Prostate gland (tissue), 2 donors: ENCODE measurements at regions not wholly inside any gene's neighbourhood (a gene's known extent, or its start where the extent isn't known, plus 50 kb on each side); places are given as distances from the start of the nearest gene placed in this dataset.

Experiments used
- DNase-seq: peaks from one replicate; pipeline ENCODE4 v3.0.0-alpha.2; 2019; ENCODE audit warnings: low spot score
- H3K27ac ChIP-seq, 2 donors: fragments of 200-600 bp; sonication (generic); 2 replicates each; pipeline ENCODE4 v1.5.1; 2017 to 2019
- H3K27me3 ChIP-seq: fragments of 200-600 bp; sonication (generic); replicated peaks from 2 replicates; pipeline ENCODE4 v1.5.1; 2019; ENCODE audit not compliant: insufficient read depth
- H3K36me3 ChIP-seq, 2 donors: fragments of 200-600 bp; sonication (generic); 1 replicate in 1 of 2; 2 replicates in 1 of 2; pipeline versions ENCODE4 v1.5.1 to v1.8.1; 2017 to 2019
- H3K4me1 ChIP-seq: fragments of 200-600 bp; sonication (generic); replicated peaks from 2 replicates; pipeline ENCODE4 v1.5.1; 2019
- H3K4me3 ChIP-seq, 2 donors: fragments of 200-600 bp; sonication (generic); 2 replicates each; pipeline ENCODE4 v1.5.1; 2017 to 2019
- H3K9me3 ChIP-seq: fragments of 200-600 bp; sonication (generic); 2 replicates; pipeline ENCODE4 v1.5.1; 2017
- POLR2A ChIP-seq: fragments of 450-650 bp; IDR thresholded peaks from one replicate; pipeline ENCODE4 v1.6.1; 2016; ENCODE audit warnings: antibody characterized with exemption, mild to moderate bottlenecking
- POLR2AphosphoS5 ChIP-seq: sonication (generic); formaldehyde crosslinking; IDR thresholded peaks from one replicate; pipeline ENCODE4 v1.6.1; 2017; ENCODE audit warnings: antibody characterized with exemption
- WGBS: methylation state at CpG from one replicate; pipeline ENCODE4 v1.1.5; 2018; 5-methylcytosine and 5-hydroxymethylcytosine counted together
- intact Hi-C: fragments of 100-400 bp; cut with DNase I; formaldehyde crosslinking; loops from one replicate; pipeline ENCODE4 v1.14.2; 2022
- TF ChIP-seq, protein P1 (sequence below), 4 experiments: fragments of 200-600 bp in 2 of 4; fragments of 450-650 bp in 2 of 4; sonication (generic) in 2 of 4; IDR thresholded peaks; 1 replicate in 3 of 4; 2 replicates in 1 of 4; pipeline ENCODE4 v1.5.1; 2016 to 2019; ENCODE audit warnings: antibody characterized with exemption in 4 of 4, mild to moderate bottlenecking in 2 of 4, moderate library complexity in 2 of 4

GRCh38 chr10:121281576-121281975 lies 316.7 kb downstream of the FGFR2 start:
- no peak overlapping the region for H3K4me3 ChIP-seq
- TF ChIP-seq, protein P1, sequence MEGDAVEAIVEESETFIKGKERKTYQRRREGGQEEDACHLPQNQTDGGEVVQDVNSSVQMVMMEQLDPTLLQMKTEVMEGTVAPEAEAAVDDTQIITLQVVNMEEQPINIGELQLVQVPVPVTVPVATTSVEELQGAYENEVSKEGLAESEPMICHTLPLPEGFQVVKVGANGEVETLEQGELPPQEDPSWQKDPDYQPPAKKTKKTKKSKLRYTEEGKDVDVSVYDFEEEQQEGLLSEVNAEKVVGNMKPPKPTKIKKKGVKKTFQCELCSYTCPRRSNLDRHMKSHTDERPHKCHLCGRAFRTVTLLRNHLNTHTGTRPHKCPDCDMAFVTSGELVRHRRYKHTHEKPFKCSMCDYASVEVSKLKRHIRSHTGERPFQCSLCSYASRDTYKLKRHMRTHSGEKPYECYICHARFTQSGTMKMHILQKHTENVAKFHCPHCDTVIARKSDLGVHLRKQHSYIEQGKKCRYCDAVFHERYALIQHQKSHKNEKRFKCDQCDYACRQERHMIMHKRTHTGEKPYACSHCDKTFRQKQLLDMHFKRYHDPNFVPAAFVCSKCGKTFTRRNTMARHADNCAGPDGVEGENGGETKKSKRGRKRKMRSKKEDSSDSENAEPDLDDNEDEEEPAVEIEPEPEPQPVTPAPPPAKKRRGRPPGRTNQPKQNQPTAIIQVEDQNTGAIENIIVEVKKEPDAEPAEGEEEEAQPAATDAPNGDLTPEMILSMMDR (IDR thresholded peaks at IDR 0.05), result no peak
- TF ChIP-seq POLR2AphosphoS5 (no peak), POLR2A (no peak)
- peaks cover 7% of the 10 kb centered on the region for H3K4me1 ChIP-seq
- H3K27me3 ChIP-seq, result no peaks in the 10 kb centered on the region
- intact Hi-C loops, result no loop called here
- WGBS, result 77% methylated on average over 2 of the region's 2 CpGs
- DNase-seq, result no peak
- H3K9me3 ChIP-seq, result no peaks in the 10 kb centered on the region
- no peak overlapping the region for H3K27ac ChIP-seq
- H3K36me3 ChIP-seq, result no peaks in the 10 kb centered on the region

DNA sequence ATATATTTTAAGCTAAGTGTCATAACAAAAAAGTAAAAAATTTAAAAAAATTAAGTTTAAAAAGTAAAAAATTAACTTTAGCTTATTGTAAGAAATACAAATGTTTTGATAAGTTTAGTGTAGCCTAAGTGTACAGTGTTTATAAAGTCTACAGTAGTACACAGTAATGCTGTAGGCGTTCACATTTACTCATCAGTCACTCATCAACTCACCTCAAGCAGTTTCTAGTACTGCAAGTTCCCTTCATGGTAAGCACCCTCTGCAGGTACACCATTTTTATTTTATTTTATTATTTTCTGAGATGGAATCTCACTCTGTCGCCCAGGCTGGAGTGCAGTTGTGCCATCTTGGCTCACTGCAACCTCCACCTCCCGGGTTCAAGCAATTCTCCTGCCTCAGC lies 316.0 kb downstream of the FGFR2 start:
- WGBS, result 96% methylated on average over 3 of the region's 3 CpGs
- no peaks in the 10 kb centered on the region for H3K36me3 ChIP-seq
- no peaks in the 10 kb centered on the region for H3K27me3 ChIP-seq
- TF ChIP-seq POLR2A (no peak), POLR2AphosphoS5 (no peak)
- TF ChIP-seq, protein P1 (IDR thresholded peaks at IDR 0.05), result no peak
- no peak overlapping the region for H3K27ac ChIP-seq
- intact Hi-C loops, result no loop called here
- no peaks in the 10 kb centered on the region for H3K9me3 ChIP-seq
- H3K4me3 ChIP-seq, result no peak overlapping the region
- H3K4me1 ChIP-seq, result peaks cover 7% of the 10 kb centered on the region
- no peak for DNase-seq

DNA sequence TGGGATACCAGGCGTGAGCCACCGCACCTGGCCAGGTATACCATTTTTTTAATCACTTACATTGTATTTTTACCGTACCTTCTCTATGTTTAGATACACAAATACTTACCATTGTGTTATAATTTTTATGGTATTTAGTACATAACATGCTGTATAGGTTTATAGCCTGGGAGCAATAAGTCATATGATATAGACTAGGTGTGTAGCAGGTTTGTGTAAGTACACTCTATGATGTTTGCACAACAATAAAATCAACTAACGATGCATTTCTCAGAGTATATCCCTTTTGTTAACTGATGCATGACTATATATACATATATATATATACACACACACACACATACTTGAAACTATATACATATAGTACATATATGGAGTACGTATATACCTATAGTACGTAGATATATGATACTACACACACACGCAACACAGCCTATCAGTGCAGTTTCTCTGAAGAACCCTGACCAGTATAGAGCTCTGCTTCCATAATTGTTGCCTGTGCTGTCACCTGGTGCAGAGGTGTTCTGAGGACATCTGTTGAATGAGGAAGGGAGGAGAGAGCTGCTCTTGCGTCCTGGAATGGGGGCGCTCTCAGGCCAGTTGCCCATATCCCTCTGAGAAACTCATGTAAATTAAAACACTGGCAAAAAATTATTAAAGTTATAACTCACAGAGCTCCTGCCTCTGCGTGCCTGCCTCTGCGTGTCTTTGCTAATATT lies 315.3 kb downstream of the FGFR2 start:
- intact Hi-C loops, result no loop called here
- Histone ChIP-seq H3K27me3 (no peaks in the 10 kb centered on the region), H3K27ac (no peak overlapping the region), H3K36me3 (no peaks in the 10 kb centered on the region), H3K9me3 (no peaks in the 10 kb centered on the region), H3K4me3 (no peak overlapping the region), H3K4me1 (peaks cover 7% of the 10 kb centered on the region)
- TF ChIP-seq, protein P1 (IDR thresholded peaks at IDR 0.05), result no peak
- TF ChIP-seq POLR2AphosphoS5, result no peak
- no peak for TF ChIP-seq POLR2A
- WGBS, result 86% methylated on average over 11 of the region's 11 CpGs
- DNase-seq, result no peak

DNA sequence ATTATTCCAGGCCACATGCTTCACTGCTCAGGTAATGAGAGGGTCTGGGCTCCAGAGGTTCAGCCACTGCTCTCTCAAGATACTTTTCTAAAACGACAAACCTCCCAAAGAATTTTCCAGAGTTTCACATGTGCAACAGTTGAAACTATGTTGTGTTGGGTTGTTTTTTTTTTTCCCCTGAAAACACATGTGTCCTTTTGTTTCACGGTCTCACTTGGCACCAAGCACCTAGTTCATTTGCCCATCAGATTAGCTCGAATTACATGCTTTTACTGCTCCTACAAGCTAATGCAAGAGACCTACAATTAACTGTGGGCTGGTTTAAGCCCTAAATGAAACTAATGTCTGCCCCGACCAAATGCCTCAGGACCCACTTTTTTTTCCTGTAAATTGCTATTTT lies 313.3 kb downstream of the FGFR2 start:
- no peak overlapping the region for H3K27ac ChIP-seq
- H3K4me3 ChIP-seq, result no peak overlapping the region
- peak; percentile 74 for TF ChIP-seq POLR2AphosphoS5
- TF ChIP-seq POLR2A, result no peak
- TF ChIP-seq, protein P1 (IDR thresholded peaks at IDR 0.05), result no peak
- H3K4me1 ChIP-seq, result peaks cover 7% of the 10 kb centered on the region
- DNase-seq, result peak; percentile 63
- no peaks in the 10 kb centered on the region for H3K9me3 ChIP-seq
- H3K36me3 ChIP-seq, result no peaks in the 10 kb centered on the region
- intact Hi-C loops, result no loop called here
- no peaks in the 10 kb centered on the region for H3K27me3 ChIP-seq
- 4% methylated on average over 4 of the region's 4 CpGs for WGBS
